GM21447 (cell line): ENCODE measurements at regions not wholly inside any gene's neighbourhood (a gene's known extent, or its start where the extent isn't known, plus 50 kb on each side); places are given as distances from the start of the nearest gene placed in this dataset.
A peak's percentile ranks its signal among the peaks of the same experiment; 100 is the strongest.
"Not testable (repeated sequence)": the region's sequence is repeated elsewhere in the genome, so short reads cannot be mapped to it uniquely, and the experiment has no call there.

Experiments
- ATAC-seq: cut with Tn5 transposase; IDR thresholded peaks from one replicate; pipeline ENCODE4 v1.9.1; 2021; ENCODE audit not compliant: unreplicated experiment

DNA sequence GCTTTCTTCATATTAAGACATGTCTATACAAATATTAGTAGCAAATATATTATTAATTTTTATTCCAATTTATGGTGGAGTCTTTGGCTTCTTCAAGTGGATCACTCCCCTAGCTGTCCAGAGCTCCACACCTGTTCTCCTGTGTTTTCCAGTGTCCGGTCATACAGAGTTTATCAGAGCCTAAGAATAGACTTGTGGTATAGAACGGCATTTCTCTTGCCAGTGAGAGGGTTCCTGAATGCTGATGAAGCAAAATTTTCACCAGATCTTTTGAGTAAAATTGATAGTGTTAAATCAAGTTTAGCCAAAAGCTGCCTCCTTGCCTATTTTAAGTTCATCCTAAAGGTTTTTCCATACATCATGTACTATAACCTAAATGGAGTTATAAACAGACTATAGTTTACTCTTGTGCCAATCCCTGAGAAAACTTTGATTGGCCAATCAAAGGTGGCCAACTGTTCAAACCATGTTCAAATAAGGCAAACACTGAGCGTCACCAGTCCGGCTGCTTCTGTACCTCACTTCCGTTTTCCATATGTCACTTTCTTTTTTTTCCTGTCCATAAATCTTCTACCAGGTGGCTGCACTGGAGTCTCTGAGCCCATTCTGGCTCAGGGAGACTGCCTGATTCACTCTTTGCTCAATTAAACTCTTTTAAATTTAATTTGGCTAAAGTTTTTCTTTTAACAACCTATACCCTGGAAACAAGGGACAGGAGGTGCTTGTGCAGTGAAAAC is 422.7 kb upstream of the FRG2C start:
- ATAC-seq = not testable (repeated sequence)

DNA sequence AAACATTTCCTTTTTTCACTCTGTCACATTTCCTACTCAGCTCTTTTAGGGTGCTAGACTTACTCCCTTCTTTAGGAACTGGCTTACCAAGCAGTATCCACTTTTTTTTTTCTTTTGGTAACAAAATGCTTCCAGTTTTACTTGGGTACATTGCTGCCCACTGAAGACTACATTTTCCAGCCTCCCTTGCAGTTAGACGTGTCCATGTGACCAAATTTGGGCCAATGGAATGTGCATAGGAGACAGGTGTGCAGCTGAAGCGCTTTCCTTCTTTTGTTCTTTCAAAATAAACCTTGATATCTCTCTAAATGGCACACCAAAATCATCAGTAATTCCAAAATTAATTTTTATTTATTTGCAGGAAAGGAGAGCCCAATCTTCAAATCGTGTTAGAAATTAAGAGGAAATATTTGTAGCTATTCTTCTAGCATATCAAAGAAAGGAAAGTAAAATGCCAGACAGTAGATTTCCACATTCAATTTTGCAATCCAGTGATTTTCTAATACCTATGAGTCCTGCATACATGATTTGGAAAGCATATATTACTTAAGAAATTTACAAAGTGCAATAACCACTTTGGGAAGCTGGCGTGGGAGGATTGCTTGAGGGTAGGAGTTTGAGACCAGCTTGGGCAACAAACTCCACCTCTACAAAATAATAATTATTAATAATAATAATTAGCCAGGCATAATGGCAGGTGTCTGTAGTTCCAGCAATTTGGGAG is 422.0 kb upstream of the FRG2C start:
- ATAC-seq = no peak

DNA sequence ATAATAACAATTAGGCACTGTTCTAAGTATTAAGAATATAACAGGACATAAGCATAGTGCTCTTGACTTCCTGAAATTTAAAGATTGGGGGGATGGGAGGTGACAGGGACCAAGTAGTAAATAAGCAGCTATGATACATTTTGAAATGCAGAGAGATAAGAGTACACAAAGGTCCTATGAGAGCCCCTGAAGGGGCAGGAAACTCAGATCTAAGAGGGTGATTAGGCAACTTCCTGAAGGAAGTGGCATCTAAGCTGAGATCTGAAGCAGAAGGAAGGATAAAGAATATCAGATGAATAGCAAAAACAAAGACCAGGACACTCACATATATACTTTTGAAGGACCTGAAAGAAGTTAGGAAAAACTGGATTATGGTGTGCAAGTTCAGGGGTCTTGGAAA is 415.2 kb upstream of the FRG2C start:
- no peak for ATAC-seq

DNA sequence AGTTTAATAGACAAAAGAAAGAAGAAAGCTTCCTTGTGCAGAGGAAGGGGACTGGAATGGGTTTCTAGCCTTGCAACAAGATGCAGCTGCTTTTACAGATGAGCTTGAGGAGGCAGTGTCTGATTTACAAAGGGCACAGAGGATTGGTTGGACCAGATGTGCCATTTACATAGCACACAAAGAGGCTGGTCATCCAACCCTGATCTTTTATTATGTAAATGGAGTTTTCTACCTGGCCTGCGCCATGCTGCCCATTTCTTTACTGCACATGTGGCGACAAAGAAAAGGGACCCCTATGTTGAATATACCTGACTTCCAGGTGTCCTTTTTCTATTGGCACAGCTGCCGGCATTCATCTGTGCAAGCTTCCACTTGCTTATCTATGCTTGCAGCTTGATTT is 409.4 kb upstream of the FRG2C start:
- no peak for ATAC-seq

DNA sequence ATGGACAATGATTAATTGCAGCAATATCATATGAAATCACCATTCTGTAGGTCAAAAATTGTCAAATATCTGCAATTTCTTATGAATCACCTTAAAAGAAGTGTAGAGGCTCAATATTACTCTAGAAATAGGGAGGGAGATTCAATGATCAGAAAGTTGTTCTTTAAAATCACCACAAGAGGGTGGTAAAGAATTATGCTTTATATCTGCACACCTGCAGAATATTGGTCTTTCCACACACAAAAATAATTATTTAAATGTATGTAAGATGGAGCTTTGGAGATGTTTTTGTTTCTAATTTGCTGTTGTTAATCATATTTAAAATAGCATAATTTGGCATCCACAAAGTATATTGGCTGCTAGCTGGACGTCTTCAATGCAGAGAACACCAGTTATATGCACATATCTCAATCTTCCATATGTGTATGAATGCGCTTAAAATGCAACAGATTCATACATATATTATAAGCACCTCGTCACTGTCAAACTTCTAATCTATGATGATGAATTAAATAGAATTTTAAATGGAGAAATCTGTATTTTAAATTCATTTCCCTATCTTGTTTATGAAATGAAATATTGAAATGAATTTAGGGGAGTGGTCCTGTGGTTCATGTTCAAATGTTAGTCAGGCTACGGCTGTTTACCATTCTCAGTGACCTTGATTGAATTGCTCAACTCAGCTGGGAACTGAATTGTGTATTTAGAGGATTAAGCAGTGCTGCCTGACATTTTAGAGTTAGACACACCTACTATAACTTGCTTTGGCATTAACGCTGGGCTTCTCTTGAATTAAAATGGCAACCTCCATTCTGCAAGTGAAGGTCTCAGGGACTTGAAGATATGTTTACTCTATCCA is 405.1 kb upstream of the FRG2C start:
- not testable (repeated sequence) for ATAC-seq

DNA sequence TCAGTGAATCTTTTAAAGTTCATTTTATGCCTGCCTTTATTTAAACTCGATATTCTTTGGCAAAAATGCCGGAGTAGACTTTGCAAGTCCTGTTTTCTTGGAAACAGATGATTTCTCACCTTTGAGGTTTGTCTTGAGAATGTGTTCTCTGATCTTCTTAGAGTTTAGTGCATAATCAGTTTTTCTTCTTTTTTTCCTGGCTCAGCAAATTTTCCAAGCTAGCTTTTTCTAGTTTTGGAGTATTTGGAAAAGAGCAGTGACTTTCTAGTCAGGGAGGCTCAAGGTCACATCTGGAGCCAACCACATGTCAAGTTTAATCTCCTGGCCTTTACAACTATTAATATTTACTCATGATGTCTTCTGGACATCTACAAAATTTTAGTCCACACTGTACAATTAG is 403.2 kb upstream of the FRG2C start:
- not testable (repeated sequence) for ATAC-seq

DNA sequence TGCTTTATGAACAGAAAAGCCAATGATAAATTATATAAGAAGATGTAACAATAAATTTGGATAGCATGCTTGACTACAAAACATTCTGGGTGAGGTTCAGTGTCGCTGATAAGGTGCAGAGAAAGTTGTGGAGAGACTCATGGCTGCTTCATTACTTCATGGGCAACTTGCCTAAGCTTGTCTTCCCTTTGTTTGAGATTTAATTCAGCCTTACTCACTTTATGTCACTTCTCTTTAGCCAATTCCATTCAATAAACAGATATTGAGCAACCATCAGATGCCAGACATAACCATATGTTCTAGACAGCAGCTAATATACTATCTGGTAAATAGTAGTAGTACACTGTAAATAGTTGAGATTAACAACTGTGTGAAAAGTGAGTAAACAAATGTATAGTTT is 401.5 kb upstream of the FRG2C start:
- ATAC-seq = no peak

DNA sequence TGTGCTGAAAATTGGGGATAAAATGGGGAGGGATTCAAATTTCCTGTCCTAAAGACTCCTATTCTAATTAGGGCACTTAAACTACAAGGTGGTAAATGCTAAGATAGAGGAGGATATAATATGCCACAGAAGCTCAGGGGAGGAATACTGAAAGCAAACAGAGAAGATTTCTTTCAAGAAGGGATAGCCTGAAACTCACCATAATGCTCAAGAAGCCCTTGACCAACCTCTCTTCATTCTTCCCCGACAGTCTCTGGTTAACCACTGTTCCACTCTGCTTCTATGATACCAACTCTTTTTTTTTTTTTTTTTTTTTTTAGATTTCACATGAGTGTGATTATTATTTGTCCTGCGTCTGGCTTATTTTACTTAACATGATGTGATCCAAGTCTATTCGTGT is 398.2 kb upstream of the FRG2C start:
- no peak for ATAC-seq

DNA sequence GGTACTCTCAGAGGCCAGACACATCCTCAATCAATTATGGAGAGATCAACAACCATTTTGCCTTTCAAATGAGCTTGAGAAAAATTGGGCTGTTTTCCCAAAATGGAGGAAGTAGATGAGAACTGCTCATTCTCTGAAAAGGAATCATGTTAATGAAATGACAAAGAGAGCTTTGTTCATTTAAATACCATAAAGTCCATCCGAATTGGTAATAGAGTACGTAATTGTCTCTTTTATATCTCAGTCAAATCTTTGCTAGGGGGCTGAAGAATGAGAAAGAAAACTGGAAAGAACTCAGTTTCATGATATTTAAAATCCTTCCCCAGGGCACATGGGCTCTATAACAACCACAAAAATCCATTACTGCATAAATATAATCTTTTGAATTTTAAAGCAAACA is 395.6 kb upstream of the FRG2C start:
- not testable (repeated sequence) for ATAC-seq

DNA sequence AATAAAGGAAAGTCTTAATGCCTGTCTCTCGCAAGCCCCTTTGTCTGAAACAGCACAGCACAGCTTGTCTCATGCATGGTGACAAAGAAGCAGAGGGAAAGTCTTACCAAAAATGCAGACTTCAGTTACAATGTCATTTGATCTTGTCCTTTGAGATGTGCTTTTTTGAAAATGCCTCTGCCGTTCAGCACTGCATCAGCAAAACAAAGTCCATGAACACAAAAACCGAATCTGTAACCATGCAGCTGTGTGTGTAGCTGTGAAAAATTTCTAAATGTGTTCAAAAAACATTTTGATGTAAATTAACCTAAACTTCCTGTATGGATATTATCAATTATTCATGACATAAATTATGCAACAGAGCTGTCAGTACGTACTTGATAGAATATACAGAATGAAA is 391.9 kb upstream of the FRG2C start:
- not testable (repeated sequence) for ATAC-seq

DNA sequence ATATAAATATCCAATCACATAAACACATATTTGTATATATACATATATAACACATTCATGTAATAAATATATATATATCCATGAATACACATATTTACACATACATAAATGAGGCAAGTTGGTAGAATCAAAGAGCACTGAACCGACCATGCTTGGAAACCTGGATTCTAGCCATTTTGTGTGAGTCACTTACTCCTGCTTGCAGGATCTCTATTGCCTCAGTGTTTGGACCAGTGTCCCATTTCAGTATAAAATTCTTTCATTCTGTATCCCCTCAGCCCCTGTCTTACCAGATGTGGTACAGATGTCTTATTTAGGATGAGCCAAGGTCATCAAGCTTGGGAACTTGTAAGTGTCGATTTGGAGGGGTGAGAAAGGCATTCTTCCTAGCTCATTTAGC is 391.4 kb upstream of the FRG2C start:
- no peak for ATAC-seq

DNA sequence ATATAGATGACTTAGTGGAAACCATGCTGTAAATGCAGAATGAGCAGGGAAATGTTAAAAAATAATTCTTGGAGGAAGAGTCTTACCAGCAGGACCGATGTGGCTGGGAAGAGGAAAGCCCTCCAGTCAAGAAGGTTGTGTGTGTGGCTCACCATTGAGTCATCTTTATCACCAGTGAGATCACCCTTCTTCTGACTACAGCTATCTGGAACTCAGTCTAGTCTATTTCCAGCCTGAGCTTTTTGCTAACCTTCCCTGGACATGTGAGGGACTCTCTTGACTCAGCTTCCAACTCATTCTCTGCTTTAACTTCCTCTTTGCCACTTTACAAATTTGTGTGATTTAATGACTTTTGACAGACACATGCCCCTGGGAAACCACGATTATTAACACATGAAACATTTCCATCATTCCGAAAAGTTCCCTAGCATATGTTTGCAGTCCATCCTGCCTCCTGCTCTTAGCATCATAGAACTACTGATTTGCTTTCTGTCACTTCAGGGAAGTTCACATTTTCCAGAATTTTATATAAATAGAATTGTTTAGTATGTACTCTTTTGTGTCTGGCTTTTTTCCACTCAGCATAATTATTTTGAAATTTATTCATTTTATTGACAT is 378.5 kb upstream of the FRG2C start:
- ATAC-seq = not testable (repeated sequence)

DNA sequence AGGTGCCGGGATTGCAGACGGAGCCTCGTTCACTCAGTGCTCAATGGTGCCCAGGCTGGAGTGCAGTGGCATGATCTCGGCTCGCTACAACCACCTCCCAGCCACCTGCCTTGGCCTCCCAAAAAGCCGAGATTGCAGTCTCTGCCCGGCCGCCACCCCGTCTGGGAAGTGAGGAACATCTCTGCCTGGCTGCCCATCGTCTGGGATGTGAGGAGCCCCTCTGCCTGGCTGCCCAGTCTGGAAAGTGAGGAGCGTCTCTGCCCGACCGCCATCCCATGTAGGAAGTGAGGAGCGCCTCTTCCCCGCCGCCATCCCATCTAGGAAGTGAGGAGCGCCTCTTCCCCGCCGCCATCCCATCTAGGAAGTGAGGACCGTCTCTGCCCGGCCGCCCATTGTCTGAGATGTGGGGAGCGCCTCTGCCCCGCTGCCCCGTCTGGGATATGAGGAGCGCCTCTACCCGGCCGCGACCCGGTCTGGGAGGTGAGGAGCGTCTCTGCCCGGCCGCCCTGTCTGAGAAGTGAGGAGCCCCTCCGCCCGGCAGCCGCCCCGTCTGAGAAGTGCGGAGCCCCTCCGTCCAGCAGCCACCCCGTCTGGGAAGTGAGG is 375.1 kb upstream of the FRG2C start:
- not testable (repeated sequence) for ATAC-seq

DNA sequence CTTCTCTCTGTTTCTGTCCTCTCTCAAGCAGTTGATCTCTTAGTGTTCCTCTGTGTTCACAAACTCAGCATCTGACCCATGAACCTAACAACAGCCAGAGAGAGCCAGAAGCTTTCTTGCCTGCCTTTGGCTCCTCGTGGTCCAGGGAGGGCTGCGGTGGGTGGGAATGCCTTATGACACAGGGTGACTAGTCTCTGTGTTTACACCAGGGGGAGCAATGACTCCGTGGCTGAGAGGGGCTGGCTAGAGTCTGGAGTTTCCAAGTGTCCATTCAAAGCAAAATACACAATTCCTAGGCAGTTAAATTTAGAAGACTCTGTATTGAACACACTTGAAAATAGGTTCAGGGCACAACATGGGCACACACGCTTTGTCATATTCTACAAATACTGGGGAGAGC is 370.0 kb upstream of the FRG2C start:
- ATAC-seq = peak; percentile 55

DNA sequence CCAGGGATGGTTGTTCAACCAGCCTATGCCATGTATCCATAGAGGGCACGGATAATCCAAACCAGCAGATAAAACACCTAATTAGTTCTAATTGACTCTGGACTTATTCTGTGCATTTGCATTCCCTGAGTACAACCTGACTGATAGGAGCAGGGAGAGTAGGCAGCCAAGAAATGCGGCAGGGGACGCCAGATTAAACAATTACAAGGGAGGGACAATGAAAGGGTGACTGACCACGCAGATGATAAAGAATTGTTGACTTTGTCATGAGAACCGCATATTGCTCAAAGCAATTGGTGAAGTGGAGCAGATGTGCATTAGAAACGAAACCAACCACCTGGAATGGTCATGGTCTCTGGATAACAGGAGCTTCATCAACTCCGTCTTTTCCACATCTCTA is 369.1 kb upstream of the FRG2C start:
- no peak for ATAC-seq

DNA sequence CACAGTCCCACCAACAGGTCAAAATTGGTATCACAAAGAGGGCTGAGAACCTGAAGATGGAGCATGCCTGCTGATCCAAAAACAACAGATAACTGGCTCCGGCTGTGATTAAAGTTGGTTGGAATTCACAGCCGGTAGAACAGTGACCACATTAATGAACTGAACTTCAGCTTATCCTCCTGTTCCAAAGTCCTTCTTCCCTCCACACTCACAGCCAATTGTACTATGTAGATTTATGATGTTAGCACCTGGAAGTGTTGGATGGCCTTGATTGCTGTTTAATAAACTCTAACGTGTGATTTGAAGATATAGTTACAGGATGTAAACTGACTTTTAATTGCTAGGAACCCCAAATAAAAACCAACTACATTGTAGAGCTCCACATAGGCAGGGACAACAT is 367.3 kb upstream of the FRG2C start:
- ATAC-seq = no peak

DNA sequence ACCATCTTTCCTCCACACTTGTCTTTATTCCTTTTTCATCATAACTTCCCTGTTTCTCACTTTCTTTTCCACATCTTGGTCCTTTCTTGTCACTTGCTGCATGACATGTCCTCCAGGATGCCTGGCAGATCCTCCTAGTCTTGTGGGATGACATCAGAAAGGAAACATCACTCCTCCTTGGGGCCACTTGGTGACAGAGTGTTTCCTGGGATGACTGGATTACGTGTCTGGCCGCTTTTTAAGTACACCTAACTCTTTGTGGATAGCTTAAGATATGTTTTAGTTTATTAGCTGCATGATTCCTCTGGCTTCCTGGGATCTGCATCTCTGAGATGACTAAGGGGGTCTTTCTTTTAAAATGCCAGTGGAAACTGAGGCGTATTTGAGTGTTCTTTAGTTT is 363.5 kb upstream of the FRG2C start:
- no peak for ATAC-seq

DNA sequence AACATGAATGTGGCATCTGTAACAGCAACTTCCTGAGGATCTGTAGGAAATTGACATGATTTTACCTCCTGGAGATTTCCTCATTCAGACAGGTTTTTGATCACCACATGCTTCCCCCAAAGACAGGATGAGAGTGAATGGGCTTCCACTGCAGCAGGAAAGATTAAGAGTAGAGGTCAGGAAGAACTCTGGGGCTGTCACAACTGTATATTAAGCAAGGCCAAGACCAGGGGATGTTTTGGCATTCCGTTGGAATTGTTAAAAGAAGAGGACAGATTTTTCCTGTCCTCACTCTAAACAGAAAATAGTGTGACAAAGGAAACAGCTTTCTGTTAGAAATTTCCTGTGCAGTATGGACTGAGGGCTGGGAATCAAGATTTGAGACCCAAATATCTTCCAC is 363.1 kb upstream of the FRG2C start:
- ATAC-seq = not testable (repeated sequence)

DNA sequence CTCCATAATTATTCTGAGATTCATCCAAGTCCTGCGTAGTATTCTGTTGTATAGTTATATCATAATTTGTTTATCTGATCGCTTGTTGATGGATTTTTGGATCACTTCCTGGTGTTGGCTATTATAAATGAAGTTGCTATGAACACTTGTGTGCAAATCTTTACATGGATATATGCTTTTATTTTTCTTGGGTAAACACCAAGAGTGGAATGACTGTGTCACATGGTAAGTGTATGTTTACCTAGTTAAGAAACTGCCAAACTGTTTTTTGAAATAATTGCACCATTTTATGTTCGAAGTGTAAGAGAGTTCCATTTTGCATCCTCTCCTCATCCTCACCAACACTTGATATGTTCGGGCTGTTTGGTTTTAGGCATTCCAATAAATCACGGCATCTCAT is 360.4 kb upstream of the FRG2C start:
- no peak for ATAC-seq

DNA sequence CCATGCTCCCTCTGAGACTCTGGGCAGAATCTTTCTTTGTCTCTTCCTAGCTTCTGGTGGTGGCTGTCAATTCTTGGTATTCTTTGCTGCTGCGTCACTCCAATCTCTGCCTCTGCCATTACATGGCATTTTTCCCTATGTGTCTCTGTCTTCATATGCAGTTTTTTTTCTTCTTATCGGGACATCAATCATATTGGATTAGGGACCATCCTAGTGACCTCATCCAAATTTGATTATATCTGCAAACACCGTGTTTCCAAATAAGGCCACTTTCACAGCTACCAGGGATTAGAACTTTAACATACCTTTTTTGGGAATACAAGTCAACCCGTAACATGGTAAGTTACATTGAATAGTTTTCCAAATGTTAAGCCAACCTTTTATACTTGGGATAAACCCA is 358.2 kb upstream of the FRG2C start:
- no peak for ATAC-seq

DNA sequence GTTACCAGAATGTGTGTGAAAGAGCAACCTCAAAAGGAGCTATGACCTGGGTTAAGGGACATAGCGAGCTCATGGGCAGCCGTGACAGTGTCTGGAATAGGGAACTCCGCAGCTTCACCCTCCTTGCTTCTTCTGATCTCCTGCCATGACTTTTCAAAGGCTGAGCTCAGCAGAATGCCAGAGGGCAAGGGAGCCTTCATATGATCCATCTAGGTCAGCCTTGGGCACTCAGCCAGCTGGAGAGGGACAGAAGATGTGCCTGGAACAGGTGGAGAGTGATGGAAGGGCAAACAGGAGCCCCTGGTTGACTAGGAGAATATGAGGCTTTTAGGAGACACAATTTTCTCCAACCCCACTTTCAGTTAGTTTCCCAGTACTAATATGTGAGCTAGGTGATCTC is 352.8 kb upstream of the FRG2C start:
- ATAC-seq = not testable (repeated sequence)
